Prostate gland (tissue), 2 donors: ENCODE measurements at regions not wholly inside any gene's neighbourhood (a gene's known extent, or its start where the extent isn't known, plus 50 kb on each side); places are given as distances from the start of the nearest gene placed in this dataset.

ENCODE experiments used
- POLR2A ChIP-seq: fragments of 450-650 bp; IDR thresholded peaks from one replicate; pipeline ENCODE4 v1.6.1; 2016; ENCODE audit warnings: antibody characterized with exemption, mild to moderate bottlenecking
- POLR2AphosphoS5 ChIP-seq: sonication (generic); formaldehyde crosslinking; IDR thresholded peaks from one replicate; pipeline ENCODE4 v1.6.1; 2017; ENCODE audit warnings: antibody characterized with exemption
- TF ChIP-seq, protein P1 (sequence below), 4 experiments: fragments of 200-600 bp in 2 of 4; fragments of 450-650 bp in 2 of 4; sonication (generic) in 2 of 4; IDR thresholded peaks; 1 replicate in 3 of 4; 2 replicates in 1 of 4; pipeline ENCODE4 v1.5.1; 2016 to 2019; ENCODE audit warnings: antibody characterized with exemption in 4 of 4, mild to moderate bottlenecking in 2 of 4, moderate library complexity in 2 of 4

DNA sequence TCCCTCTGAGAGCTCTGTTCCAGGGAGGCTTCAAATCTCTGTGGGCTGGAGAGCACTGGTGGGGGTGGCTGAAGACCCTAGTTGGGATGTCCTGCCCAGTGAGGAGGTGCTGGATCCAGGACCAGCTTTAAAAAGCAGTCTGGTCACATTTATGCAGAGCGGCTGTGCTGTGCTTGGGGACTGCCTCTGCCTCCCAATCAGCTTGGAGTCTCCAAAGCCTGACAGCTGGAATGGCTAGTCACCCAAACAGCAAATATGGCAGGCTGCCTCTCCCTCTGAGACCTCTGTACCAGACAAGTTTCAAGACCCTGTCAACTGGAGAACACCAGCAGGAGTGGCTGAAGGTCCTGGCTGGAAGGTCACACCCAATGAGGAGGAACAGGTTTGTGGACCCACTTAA is 848.1 kb upstream of the DIAPH2 start:
- TF ChIP-seq, protein P1, sequence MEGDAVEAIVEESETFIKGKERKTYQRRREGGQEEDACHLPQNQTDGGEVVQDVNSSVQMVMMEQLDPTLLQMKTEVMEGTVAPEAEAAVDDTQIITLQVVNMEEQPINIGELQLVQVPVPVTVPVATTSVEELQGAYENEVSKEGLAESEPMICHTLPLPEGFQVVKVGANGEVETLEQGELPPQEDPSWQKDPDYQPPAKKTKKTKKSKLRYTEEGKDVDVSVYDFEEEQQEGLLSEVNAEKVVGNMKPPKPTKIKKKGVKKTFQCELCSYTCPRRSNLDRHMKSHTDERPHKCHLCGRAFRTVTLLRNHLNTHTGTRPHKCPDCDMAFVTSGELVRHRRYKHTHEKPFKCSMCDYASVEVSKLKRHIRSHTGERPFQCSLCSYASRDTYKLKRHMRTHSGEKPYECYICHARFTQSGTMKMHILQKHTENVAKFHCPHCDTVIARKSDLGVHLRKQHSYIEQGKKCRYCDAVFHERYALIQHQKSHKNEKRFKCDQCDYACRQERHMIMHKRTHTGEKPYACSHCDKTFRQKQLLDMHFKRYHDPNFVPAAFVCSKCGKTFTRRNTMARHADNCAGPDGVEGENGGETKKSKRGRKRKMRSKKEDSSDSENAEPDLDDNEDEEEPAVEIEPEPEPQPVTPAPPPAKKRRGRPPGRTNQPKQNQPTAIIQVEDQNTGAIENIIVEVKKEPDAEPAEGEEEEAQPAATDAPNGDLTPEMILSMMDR (IDR thresholded peaks at IDR 0.05) = no peak
- no peak for TF ChIP-seq POLR2A
- no peak for TF ChIP-seq POLR2AphosphoS5
